ENCODE measurements at regions not wholly inside any gene's neighbourhood (a gene's known extent, or its start where the extent isn't known, plus 50 kb on each side); places are given as distances from the start of the nearest gene placed in this dataset.

GRCh38 chr14:26930576-26930975 lies 332.7 kb upstream of the NOVA1 start:
- Histone ChIP-seq H4K5ac (ENCODE audit: low read depth, low read length) (no peak overlapping the region), H3K4me2 (ENCODE audit: low read depth, low read length) (no peak overlapping the region), H3K27me3 (ENCODE audit: control insufficient read depth, insufficient read depth, low read length) (no peaks in the 10 kb centered on the region), H3K9me3 (ENCODE audit: control insufficient read depth, insufficient read depth, low read length) (peaks cover 3% of the 10 kb centered on the region; the same call in 1 of the 2 replicates), H3K4me3 (ENCODE audit: insufficient read depth, low read depth, low read length) (no peak overlapping the region), H3K36me3 (ENCODE audit: control insufficient read depth, insufficient read depth, low read length) (no peaks in the 10 kb centered on the region), H2AFZ (replicated peaks; ENCODE audit: low read length, poor library complexity) (no peak overlapping the region), H3K4me1 (ENCODE audit: control insufficient read depth, insufficient read depth, low read length) (no peaks in the 10 kb centered on the region), H3K27ac (ENCODE audit: insufficient read depth, low read length) (no peak overlapping the region), H2AK9ac (replicated peaks; ENCODE audit: low read depth, low read length, poor library complexity) (no peak overlapping the region), H2BK20ac (ENCODE audit: low read depth, low read length) (no peak overlapping the region), H3K9me1 (ENCODE audit: insufficient read depth, low read length) (no peaks in the 10 kb centered on the region), H3K79me1 (ENCODE audit: low read depth in 1 of 2, low read length in 2 of 2) (no peaks in the 10 kb centered on the region), H2BK120ac (ENCODE audit: low read depth, low read length) (no peak overlapping the region), H3K14ac (replicated peaks; ENCODE audit: low read depth, low read length) (no peak overlapping the region), H2AK5ac (ENCODE audit: low read depth, low read length) (no peak overlapping the region), H3K4ac (ENCODE audit: low read depth, low read length) (no peak overlapping the region), H4K91ac (ENCODE audit: insufficient read depth, low read depth, low read length) (no peak overlapping the region), H3K23ac (ENCODE audit: low read depth, low read length) (no peak overlapping the region), H2BK5ac (ENCODE audit: low read depth, low read length, poor library complexity, severe bottlenecking) (no peak overlapping the region), H2BK15ac (ENCODE audit: low read depth, low read length) (no peak overlapping the region), H3K9ac (ENCODE audit: low read depth, low read length) (no peak overlapping the region), H3K18ac (ENCODE audit: low read depth, low read length) (no peak overlapping the region), H3K56ac (ENCODE audit: extremely low read depth, insufficient read depth, low read length) (no peak overlapping the region), H4K8ac (ENCODE audit: low read depth in 2 of 2, low read length in 2 of 2) (no peak overlapping the region), H4K20me1 (ENCODE audit: insufficient read depth, low read length) (no peaks in the 10 kb centered on the region)
- DNase-seq (no peak), ATAC-seq (ENCODE audit: low read depth) (no peak)
- ChIA-PET CTCF (no interaction called here), POLR2A (ENCODE audit: unreplicated experiment) (no interaction called here)
- dilution Hi-C loops (cut with HindIII; ENCODE audit: low sequenced_read_pairs, unreplicated experiment) = no loop called here
- TF ChIP-seq SMC3 (IDR thresholded peaks at IDR 0.05; ENCODE audit: low read depth, low read length) (no peak), USF2 (IDR thresholded peaks at IDR 0.05; ENCODE audit: low read depth, low read length) (no peak), CTCF (conservative IDR thresholded peaks at IDR 0.05; ENCODE audit: low read depth, low read length) (no peak), MAFK (IDR thresholded peaks at IDR 0.05; ENCODE audit: low read depth, low read length) (no peak), CHD1 (IDR thresholded peaks at IDR 0.05; ENCODE audit: low read depth, low read length) (no peak), NFE2L2 (IDR thresholded peaks at IDR 0.05; ENCODE audit: low read depth, low read length) (no peak), RAD21 (IDR thresholded peaks at IDR 0.05; ENCODE audit: low read length) (no peak), POLR2A (IDR thresholded peaks at IDR 0.05; ENCODE audit: low read depth, low read length) (no peak), BHLHE40 (IDR thresholded peaks at IDR 0.05; ENCODE audit: low read depth, low read length) (no peak), MAZ (IDR thresholded peaks at IDR 0.05; ENCODE audit: borderline replicate concordance, low read depth, low read length) (no peak), RFX5 (IDR thresholded peaks at IDR 0.05; ENCODE audit: low read depth, low read length) (no peak), MXI1 (IDR thresholded peaks at IDR 0.05; ENCODE audit: borderline replicate concordance, low read depth, low read length) (no peak), CEBPB (IDR thresholded peaks at IDR 0.05; ENCODE audit: low read depth, low read length) (no peak), FOS (IDR thresholded peaks at IDR 0.05; ENCODE audit: low read depth, low read length) (no peak), RCOR1 (IDR thresholded peaks at IDR 0.05; ENCODE audit: insufficient replicate concordance, low read length) (no peak)
- in situ Hi-C loops (cut with MboI; ENCODE audit: low sequenced_read_pairs) = no loop called here
- intact Hi-C loops (cut with micrococcal nuclease) = no loop called here
- WGBS, 2 experiments (ENCODE audit: extremely low coverage in 2 of 2, insufficient read length in 1 of 2) = no CpG with 5 or more reads among the region's 2 CpGs
- no TSS peak for BruUV-seq (replicated peaks)

Measured in IMR-90 (cell line).